DMS79 (cell line): ENCODE measurements at regions not wholly inside any gene's neighbourhood (a gene's known extent, or its start where the extent isn't known, plus 50 kb on each side); places are given as distances from the start of the nearest gene placed in this dataset.

Source experiments
- DNase-seq: peaks from one replicate; lab custom pipeline; 2025; lab: John Stamatoyannopoulos, UW

- no peak for DNase-seq
Measured at GRCh38 chr2:236932831-236933361, 152.8 kb upstream of the COPS8 start.

- no peak for DNase-seq
Measured at GRCh38 chr2:236934166-236934565, 151.5 kb upstream of the COPS8 start.

GRCh38 chr2:236934656-236935055, 151.0 kb upstream of the COPS8 start:
- no peak for DNase-seq

- DNase-seq = no peak
Measured at GRCh38 chr2:236935083-236935482, 150.6 kb upstream of the COPS8 start.

GRCh38 chr2:236935631-236936445, 149.9 kb upstream of the COPS8 start:
- no peak for DNase-seq

GRCh38 chr2:236936446-236936940, 149.2 kb upstream of the COPS8 start:
- no peak for DNase-seq

- DNase-seq = no peak
Measured at GRCh38 chr2:236938126-236938525, 147.6 kb upstream of the COPS8 start.

- DNase-seq = no peak
Measured at GRCh38 chr2:236939271-236939670, 146.4 kb upstream of the COPS8 start.

GRCh38 chr2:236939721-236940231, 145.9 kb upstream of the COPS8 start:
- DNase-seq = no peak

- DNase-seq = no peak
Measured at GRCh38 chr2:236940497-236940896, 145.2 kb upstream of the COPS8 start.

- no peak for DNase-seq
Measured at GRCh38 chr2:236940916-236941520, 144.7 kb upstream of the COPS8 start.

- DNase-seq = no peak
Measured at GRCh38 chr2:236941551-236941950, 144.1 kb upstream of the COPS8 start.

- DNase-seq = no peak
Measured at GRCh38 chr2:236942554-236942953, 143.1 kb upstream of the COPS8 start.

- no peak for DNase-seq
Measured at GRCh38 chr2:236943068-236943467, 142.6 kb upstream of the COPS8 start.

- DNase-seq = peak; percentile 52
Measured at GRCh38 chr2:236943841-236944513, 141.7 kb upstream of the COPS8 start.

- DNase-seq = no peak
Measured at GRCh38 chr2:236944561-236944960, 141.1 kb upstream of the COPS8 start.

- DNase-seq = no peak
Measured at GRCh38 chr2:236945431-236946016, 140.2 kb upstream of the COPS8 start.

GRCh38 chr2:236946871-236947270, 138.8 kb upstream of the COPS8 start:
- no peak for DNase-seq

GRCh38 chr2:236947294-236947693, 138.4 kb upstream of the COPS8 start:
- no peak for DNase-seq

- DNase-seq = no peak
Measured at GRCh38 chr2:236947896-236948295, 137.8 kb upstream of the COPS8 start.

- no peak for DNase-seq
Measured at GRCh38 chr2:236949089-236949905, 136.4 kb upstream of the COPS8 start.
